Rectal smooth muscle tissue (tissue), 1 donor: ENCODE measurements at regions not wholly inside any gene's neighbourhood (a gene's known extent, or its start where the extent isn't known, plus 50 kb on each side); places are given as distances from the start of the nearest gene placed in this dataset.

Experiments used
- H3K27ac ChIP-seq: one replicate; pipeline ENCODE4 v1.7.0; 2013; ENCODE audit warnings: low read depth, low read length, inconsistent platforms
- H3K27me3 ChIP-seq: one replicate; pipeline ENCODE4 v1.7.0; 2013; ENCODE audit warnings: low read length; ENCODE audit not compliant: control insufficient read depth, insufficient read depth
- H3K36me3 ChIP-seq: one replicate; pipeline ENCODE4 v1.7.0; 2013; ENCODE audit warnings: low read length; ENCODE audit not compliant: control insufficient read depth, insufficient read depth
- H3K4me1 ChIP-seq: one replicate; pipeline ENCODE4 v1.7.0; 2013; ENCODE audit warnings: low read length; ENCODE audit not compliant: control insufficient read depth, insufficient read depth
- H3K4me3 ChIP-seq: one replicate; pipeline ENCODE4 v1.7.0; 2013; ENCODE audit warnings: low read length
- H3K9ac ChIP-seq: one replicate; pipeline ENCODE4 v1.7.0; 2013; ENCODE audit warnings: low read length

DNA sequence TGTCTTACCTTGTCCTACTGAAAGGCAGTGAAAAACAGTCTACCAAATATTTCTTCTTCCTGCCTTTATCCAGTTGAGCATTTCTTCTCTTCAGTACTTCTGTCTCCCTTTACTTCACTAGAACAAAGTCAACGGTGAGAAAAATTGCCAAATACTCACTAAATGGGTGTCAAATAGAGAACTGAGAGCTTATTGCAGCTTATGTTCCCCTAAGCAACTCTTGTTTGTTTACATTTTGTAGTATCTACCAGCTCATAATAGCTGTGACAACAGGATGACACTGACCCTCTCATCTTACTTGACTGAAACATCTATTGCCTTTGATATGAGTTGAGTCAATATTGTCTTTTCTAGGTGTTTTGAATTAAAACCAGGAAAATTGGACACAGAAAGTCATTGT lies 327.9 kb upstream of the SORCS1 start:
- H3K4me3 ChIP-seq: no peak overlapping the region

DNA sequence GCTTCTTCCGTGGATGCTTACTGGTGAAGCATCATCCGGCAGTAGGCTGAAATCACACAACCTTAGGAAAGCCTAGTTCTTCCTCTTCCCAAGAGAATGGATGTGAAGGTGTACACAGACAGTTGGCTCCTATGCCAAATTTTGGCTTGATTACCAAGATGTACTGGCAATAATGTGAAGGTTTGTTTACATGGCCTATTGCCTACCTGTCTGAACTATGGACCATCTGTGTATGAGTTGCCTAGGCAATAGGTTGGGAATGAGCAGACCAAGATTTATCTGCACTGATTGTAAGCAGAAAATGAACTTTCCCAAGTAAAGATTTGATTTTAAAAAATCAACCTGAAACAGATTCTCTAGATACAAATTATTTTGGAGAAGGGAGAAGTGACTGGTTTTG lies 325.9 kb upstream of the SORCS1 start:
- Histone ChIP-seq H3K27me3 (no peaks in the 10 kb centered on the region), H3K36me3 (no peaks in the 10 kb centered on the region), H3K27ac (no peak overlapping the region), H3K9ac (no peak overlapping the region), H3K4me1 (no peaks in the 10 kb centered on the region), H3K4me3 (no peak overlapping the region)

More for the DNA sequence above, 327.9 kb upstream of the SORCS1 start:
- H3K36me3 ChIP-seq: no peaks in the 10 kb centered on the region
- H3K27me3 ChIP-seq: no peaks in the 10 kb centered on the region
- no peak overlapping the region for H3K9ac ChIP-seq
- H3K4me1 ChIP-seq: no peaks in the 10 kb centered on the region
- H3K27ac ChIP-seq: no peak overlapping the region

DNA sequence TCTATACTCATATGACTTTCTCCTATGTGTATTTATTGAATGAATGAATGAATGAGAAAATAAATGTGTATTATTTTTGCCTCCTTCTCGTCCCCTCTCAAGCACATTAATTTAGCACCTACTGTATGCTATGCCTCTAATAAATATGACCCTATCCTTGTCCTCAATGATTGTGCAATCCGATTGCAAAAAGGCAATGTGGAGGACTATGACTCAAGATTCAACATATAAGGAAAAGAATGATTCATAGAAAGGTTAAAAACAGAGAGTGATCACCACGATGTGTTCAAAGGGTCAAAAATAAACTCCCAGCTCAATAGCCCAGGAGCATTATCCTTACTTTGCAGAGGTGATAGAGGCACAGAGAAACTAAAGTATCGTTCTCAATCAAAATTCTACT lies 322.8 kb upstream of the SORCS1 start:
- Histone ChIP-seq H3K4me3 (no peak overlapping the region), H3K27ac (no peak overlapping the region), H3K4me1 (no peaks in the 10 kb centered on the region), H3K9ac (no peak overlapping the region), H3K36me3 (no peaks in the 10 kb centered on the region), H3K27me3 (no peaks in the 10 kb centered on the region)

DNA sequence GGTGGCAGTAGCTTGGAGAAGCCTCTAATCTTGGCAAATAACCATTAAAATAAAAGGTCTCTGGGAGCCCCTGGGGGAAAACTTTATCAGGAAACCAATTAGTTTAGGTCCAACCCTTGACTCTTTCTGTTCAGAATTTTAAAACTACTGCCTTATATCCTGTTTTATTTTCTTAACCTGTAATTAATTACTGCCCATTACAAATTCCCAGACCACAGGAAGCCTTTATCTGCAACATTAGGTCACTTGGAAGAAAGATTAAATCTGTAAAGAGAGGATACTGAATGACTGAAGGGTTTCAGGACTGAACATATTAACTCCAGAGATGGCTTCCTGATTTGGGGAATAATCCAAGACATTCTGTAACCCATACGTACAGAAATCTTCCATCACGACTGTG lies 320.5 kb upstream of the SORCS1 start:
- H3K4me3 ChIP-seq: no peak overlapping the region
- H3K4me1 ChIP-seq: no peaks in the 10 kb centered on the region
- H3K36me3 ChIP-seq: no peaks in the 10 kb centered on the region
- H3K9ac ChIP-seq: no peak overlapping the region
- no peaks in the 10 kb centered on the region for H3K27me3 ChIP-seq
- H3K27ac ChIP-seq: no peak overlapping the region

DNA sequence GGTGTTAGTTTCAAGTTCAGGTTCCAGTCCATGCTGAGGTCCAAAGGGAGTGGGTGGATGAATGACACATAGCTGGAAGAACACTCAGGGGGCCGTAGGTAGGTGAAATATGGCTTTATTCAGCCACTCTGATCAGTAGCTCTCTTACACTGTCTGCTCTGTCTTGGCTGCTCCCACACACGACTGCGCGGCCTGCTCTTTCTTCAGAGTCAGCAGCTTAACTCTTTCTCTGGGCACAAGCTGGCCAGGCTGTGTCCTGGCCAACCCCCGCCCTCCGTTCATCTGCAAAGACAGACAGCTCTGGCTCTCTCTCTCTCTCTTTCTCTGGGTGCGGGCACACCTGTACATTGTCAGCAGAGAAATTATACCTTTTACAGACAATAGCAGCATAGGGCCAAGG lies 317.4 kb upstream of the SORCS1 start:
- Histone ChIP-seq H3K4me3 (no peak overlapping the region), H3K36me3 (no peaks in the 10 kb centered on the region), H3K4me1 (no peaks in the 10 kb centered on the region), H3K9ac (no peak overlapping the region), H3K27me3 (no peaks in the 10 kb centered on the region), H3K27ac (no peak overlapping the region)

DNA sequence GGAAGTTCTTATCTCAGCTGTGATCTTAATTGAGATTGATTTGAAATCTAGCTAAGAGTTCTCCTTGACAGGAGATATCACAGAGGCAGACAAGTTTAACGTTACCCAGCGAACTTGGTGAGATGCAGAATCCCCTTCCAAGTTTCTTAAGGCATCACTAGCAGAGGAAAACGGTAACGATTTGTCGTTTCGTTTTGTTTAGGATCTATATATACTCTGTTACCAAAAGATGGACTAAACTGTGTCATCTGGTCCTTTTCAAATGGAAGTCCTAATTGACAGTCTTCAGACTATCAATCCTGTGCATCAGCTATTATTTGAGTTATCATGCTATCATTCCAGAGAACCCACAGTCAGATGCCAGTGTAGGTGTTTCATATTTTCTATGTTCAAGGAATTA lies 316.7 kb upstream of the SORCS1 start:
- Histone ChIP-seq H3K36me3 (no peaks in the 10 kb centered on the region), H3K4me3 (no peak overlapping the region), H3K27ac (no peak overlapping the region), H3K9ac (no peak overlapping the region), H3K4me1 (no peaks in the 10 kb centered on the region), H3K27me3 (no peaks in the 10 kb centered on the region)

DNA sequence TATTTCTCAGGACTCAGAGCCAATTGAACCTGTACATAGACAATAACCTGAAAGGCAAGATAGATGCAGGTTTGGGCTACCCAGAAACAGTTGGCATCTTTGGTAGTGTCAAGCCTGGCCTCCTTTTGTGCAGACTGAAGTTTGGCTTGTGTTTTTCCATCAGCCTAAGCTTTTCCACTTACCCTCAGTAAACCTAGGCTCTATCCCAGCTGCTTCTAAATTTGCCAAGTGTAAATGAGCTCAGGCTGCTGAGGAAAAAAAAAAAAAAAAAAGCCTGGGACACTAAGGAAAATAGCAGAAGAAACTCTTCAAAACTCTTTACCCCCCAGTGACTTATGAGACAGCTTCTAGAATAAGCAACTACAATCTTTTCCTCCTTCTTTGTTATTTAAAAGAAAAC lies 316.3 kb upstream of the SORCS1 start:
- Histone ChIP-seq H3K9ac (no peak overlapping the region), H3K36me3 (no peaks in the 10 kb centered on the region), H3K4me3 (no peak overlapping the region), H3K27me3 (no peaks in the 10 kb centered on the region), H3K27ac (no peak overlapping the region), H3K4me1 (no peaks in the 10 kb centered on the region)

DNA sequence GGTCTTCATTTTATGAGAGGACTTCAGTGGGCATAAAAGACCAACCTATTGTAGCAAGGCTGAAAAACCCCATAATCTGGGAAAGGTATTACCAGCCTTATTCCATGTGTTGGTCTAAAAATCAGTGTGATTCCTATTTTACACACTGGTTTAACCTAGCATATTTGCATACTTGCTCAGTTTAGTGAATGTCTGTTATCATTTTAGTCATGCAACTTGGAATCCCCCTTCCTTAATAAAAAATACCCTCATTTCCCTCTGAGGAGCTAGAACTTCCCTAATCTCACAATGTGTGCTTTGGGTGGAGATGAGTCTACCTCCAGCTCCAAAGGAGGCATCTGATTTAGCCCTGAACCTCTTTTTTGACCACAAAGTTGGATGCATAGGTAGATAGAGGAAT lies 312.8 kb upstream of the SORCS1 start:
- no peak overlapping the region for H3K4me3 ChIP-seq
- H3K4me1 ChIP-seq: no peaks in the 10 kb centered on the region
- no peaks in the 10 kb centered on the region for H3K36me3 ChIP-seq
- H3K27ac ChIP-seq: no peak overlapping the region
- H3K9ac ChIP-seq: no peak overlapping the region
- H3K27me3 ChIP-seq: no peaks in the 10 kb centered on the region

DNA sequence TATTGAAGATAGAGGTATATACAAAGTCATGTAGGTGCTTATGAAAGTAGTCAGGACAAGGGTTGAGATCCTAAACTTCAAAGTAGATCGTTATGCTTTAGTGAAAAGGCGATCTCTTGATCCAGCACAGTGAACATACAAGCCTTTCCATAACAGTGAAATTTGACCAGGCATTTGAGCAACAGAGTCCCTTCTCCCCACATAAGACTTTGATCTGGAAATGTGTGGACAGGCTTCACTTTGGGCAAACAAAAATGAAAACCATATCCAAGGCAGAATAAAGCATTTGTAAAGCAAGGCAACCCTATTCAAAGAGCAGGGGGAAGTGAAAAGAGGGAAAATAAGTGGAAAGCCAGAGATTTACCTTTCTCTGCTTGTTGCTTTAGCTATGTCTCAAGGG lies 311.9 kb upstream of the SORCS1 start:
- Histone ChIP-seq H3K27ac (no peak overlapping the region), H3K27me3 (no peaks in the 10 kb centered on the region), H3K4me3 (no peak overlapping the region), H3K36me3 (no peaks in the 10 kb centered on the region), H3K4me1 (no peaks in the 10 kb centered on the region), H3K9ac (no peak overlapping the region)

DNA sequence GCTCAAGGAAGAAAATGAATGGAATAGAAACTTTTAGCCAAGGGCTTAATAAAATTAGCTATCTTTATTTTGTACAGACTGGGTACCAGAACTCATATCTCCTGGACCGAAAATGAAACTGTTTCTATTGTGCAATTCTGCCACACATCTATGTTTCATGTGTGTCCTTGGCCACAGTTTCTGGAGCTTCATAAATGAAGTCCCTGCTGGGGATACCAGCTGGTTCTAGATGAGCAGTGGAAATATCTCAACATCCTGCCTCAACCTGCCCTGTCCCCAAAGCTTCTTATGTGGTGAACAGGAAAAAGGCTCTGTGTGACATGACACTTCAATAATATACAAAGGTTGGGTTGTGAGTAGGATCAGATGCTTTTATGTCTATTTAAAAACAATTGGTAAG lies 310.1 kb upstream of the SORCS1 start:
- Histone ChIP-seq H3K27ac (no peak overlapping the region), H3K27me3 (no peaks in the 10 kb centered on the region), H3K4me3 (no peak overlapping the region), H3K9ac (no peak overlapping the region), H3K4me1 (no peaks in the 10 kb centered on the region), H3K36me3 (no peaks in the 10 kb centered on the region)

DNA sequence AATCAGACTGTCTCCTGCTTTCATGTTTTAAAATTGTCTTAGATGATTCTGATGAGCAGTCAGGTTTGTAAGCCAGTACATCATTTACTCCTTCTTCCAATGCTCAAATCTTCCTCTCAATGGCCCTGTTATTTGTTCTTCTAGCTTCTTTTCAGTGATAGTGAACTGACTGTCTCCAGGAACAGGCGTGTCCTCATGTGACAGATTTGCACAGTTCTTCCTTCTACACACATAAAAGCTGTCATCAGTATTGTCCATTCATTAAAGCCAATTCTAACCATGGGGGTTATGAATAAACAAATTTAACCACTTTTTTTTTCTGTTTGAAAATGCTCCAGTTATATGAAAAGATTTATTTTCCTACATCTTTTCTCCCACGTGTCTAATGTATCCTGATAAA lies 308.7 kb upstream of the SORCS1 start:
- no peaks in the 10 kb centered on the region for H3K27me3 ChIP-seq
- H3K36me3 ChIP-seq: no peaks in the 10 kb centered on the region
- H3K9ac ChIP-seq: no peak overlapping the region
- no peaks in the 10 kb centered on the region for H3K4me1 ChIP-seq
- no peak overlapping the region for H3K27ac ChIP-seq
- H3K4me3 ChIP-seq: no peak overlapping the region

DNA sequence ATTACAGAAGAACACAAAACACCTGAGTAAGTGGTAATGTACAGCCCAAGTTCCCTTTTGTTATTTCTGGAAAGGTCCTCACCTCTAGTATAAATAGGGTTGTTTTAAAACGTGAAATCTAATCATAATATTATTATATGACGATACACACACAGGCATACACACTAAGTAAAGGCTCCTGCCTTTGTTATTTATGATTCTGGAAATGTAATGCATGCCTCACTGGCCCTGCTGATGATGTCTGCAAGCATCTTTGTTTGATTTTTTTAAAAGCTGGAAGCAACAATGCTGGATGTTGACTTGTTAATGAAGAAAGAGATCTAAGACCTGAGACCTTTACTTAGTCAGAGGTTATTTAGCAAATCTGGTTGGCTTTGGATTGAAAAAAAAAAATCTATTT lies 307.4 kb upstream of the SORCS1 start:
- Histone ChIP-seq H3K4me1 (no peaks in the 10 kb centered on the region), H3K4me3 (no peak overlapping the region), H3K36me3 (no peaks in the 10 kb centered on the region), H3K9ac (no peak overlapping the region), H3K27me3 (no peaks in the 10 kb centered on the region), H3K27ac (no peak overlapping the region)

DNA sequence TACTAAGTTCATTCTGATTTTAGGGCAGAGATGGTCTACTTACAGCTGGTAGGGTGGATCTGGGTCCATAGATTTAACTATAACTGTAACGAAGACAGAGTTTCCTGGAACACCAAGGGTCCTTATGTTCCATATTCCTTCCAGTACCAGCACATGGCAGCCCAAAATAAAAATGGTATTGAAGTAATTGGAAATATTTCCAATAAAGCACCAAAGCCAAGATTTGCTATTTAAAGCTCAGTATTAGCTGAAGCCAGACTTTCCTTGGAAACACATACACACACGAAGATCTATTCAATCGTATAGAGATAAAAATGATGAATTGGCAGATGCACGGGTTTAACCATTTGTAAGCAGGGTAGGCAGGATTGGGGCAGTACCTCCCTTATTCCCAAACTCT lies 289.1 kb upstream of the SORCS1 start:
- H3K27me3 ChIP-seq: no peaks in the 10 kb centered on the region
- no peaks in the 10 kb centered on the region for H3K4me1 ChIP-seq

DNA sequence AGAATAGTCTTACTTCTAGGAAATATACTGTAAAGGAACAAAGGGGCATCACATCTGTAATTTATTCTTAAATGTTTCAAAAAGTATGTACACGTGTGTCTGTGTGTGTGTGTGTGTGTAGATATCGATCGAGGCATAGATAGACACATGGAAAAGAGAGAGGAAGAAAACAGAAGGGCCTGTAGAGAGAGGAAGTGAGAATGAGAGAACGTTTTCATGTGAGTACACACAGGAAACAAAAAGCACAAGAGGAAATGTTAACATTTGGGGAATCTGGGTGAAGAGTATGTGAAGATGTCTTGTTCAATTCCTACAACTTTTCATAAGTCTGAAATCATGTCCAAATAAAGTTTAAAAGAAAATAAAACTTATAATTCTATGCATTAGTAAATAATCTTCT lies 286.5 kb upstream of the SORCS1 start:
- H3K9ac ChIP-seq: no peak overlapping the region
- H3K36me3 ChIP-seq: no peaks in the 10 kb centered on the region
- H3K4me3 ChIP-seq: no peak overlapping the region
- H3K27ac ChIP-seq: no peak overlapping the region
- H3K4me1 ChIP-seq: no peaks in the 10 kb centered on the region
- H3K27me3 ChIP-seq: no peaks in the 10 kb centered on the region

More for the DNA sequence above, 289.1 kb upstream of the SORCS1 start:
- Histone ChIP-seq H3K9ac (no peak overlapping the region), H3K27ac (no peak overlapping the region), H3K4me3 (no peak overlapping the region), H3K36me3 (no peaks in the 10 kb centered on the region)
